Lower lobe of right lung (tissue), 2 donors: ENCODE measurements at regions not wholly inside any gene's neighbourhood (a gene's known extent, or its start where the extent isn't known, plus 50 kb on each side); places are given as distances from the start of the nearest gene placed in this dataset.

Experiments
- ATAC-seq, 2 donors: fragments of 200-7000 bp; cut with Tn5 transposase; one replicate each; pipeline ENCODE4 v1.9.1; 2020 to 2022; ENCODE audit warnings: mild to moderate bottlenecking in 2 of 2, moderate library complexity in 2 of 2
- DNase-seq: peaks from one replicate; pipeline ENCODE4 v3.0.0-alpha.2; 2020
- H3K27ac ChIP-seq: fragments of 200-600 bp; one replicate; pipeline ENCODE4 v1.8.0; 2022
- H3K27me3 ChIP-seq: fragments of 200-600 bp; one replicate; pipeline ENCODE4 v1.8.0; 2022; ENCODE audit warnings: low read depth
- H3K36me3 ChIP-seq: fragments of 200-600 bp; one replicate; pipeline ENCODE4 v1.8.0; 2022; ENCODE audit warnings: mild to moderate bottlenecking
- H3K4me1 ChIP-seq: fragments of 200-600 bp; one replicate; pipeline ENCODE4 v1.8.0; 2022
- H3K4me3 ChIP-seq: fragments of 200-600 bp; one replicate; pipeline ENCODE4 v1.8.0; 2022; ENCODE audit warnings: mild to moderate bottlenecking
- H3K9me3 ChIP-seq: fragments of 200-600 bp; one replicate; pipeline ENCODE4 v1.8.0; 2022
- intact Hi-C: fragments of 100-400 bp; cut with DNase I; formaldehyde crosslinking; loops from one replicate; pipeline ENCODE4 v1.11.0; 2022
- TF ChIP-seq, protein P1 (sequence below): fragments of 200-600 bp; IDR thresholded peaks from one replicate; pipeline ENCODE4 v1.8.0; 2022; ENCODE audit warnings: antibody characterized with exemption, mild to moderate bottlenecking
- donor health status: DM: no; HTN: yes; CAD: no; lungs with severe emphysema.

DNA sequence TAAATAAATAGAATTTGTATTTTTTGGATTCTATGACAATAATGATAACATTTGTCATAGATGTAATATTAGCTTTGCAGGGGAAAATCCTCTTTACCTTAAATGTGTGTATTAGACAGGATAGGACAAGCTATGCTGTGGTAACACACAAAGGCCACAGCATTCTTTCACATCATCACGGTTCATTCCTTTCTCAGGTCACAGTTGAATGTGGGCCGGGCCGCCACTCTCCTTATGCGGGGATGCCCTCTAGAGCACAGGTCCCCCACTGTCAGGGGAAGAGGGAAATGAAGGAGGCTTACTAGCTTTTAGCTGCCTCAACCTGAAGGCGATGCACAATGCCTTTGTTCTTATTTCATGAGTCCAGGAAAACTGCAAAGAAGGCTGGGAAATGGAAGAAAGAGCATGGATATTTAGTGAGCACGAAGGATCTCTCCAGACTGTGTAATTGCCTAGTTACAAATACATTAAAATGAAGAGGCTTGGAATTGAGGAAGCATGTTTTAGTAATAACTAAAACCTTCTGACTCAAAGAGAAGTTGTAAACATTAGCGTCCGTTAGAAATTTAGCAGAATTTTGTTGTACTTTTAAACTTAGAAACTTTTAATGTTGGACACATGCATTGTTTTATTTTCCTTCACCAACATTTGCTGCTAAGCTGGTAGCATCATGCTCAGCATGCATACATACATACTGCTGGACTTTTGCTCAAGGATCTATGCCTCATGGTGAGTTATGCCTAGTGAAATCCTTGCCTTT lies 248.9 kb upstream of the FOXQ1 start:
- TF ChIP-seq, protein P1, sequence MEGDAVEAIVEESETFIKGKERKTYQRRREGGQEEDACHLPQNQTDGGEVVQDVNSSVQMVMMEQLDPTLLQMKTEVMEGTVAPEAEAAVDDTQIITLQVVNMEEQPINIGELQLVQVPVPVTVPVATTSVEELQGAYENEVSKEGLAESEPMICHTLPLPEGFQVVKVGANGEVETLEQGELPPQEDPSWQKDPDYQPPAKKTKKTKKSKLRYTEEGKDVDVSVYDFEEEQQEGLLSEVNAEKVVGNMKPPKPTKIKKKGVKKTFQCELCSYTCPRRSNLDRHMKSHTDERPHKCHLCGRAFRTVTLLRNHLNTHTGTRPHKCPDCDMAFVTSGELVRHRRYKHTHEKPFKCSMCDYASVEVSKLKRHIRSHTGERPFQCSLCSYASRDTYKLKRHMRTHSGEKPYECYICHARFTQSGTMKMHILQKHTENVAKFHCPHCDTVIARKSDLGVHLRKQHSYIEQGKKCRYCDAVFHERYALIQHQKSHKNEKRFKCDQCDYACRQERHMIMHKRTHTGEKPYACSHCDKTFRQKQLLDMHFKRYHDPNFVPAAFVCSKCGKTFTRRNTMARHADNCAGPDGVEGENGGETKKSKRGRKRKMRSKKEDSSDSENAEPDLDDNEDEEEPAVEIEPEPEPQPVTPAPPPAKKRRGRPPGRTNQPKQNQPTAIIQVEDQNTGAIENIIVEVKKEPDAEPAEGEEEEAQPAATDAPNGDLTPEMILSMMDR = no peak
- Histone ChIP-seq H3K27ac (no peak overlapping the region), H3K4me1 (no peaks in the 10 kb centered on the region), H3K4me3 (no peak overlapping the region), H3K27me3 (no peaks in the 10 kb centered on the region), H3K36me3 (no peaks in the 10 kb centered on the region), H3K9me3 (no peaks in the 10 kb centered on the region)
- ATAC-seq (no peak), DNase-seq (no peak)
- intact Hi-C loops = no loop called here

DNA sequence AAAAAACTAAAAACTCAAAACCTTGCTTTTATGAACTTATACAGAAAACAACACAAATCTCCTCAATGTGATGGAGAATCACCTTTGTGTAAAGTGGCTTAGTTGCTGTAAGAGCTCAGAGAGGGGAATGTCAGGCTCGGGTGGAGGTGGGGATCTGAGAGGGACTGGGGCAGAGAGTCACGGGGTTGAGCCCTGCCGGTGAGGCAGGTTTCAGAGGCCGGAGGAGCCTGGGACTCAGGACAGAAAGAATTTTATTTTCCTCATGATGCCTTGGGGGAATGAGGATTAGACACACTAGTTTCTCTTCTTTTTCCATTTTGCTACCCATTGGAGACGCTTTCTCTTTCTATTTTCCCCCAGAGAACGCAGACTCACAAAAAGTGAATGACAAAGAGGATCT lies 252.3 kb upstream of the FOXQ1 start:
- no peaks in the 10 kb centered on the region for H3K36me3 ChIP-seq
- ATAC-seq (no peak), DNase-seq (no peak)
- H3K27ac ChIP-seq = no peak overlapping the region
- H3K27me3 ChIP-seq = no peaks in the 10 kb centered on the region
- TF ChIP-seq, protein P1 = no peak
- no peaks in the 10 kb centered on the region for H3K4me1 ChIP-seq
- no peak overlapping the region for H3K4me3 ChIP-seq
- no peaks in the 10 kb centered on the region for H3K9me3 ChIP-seq
- intact Hi-C loops = no loop called here

DNA sequence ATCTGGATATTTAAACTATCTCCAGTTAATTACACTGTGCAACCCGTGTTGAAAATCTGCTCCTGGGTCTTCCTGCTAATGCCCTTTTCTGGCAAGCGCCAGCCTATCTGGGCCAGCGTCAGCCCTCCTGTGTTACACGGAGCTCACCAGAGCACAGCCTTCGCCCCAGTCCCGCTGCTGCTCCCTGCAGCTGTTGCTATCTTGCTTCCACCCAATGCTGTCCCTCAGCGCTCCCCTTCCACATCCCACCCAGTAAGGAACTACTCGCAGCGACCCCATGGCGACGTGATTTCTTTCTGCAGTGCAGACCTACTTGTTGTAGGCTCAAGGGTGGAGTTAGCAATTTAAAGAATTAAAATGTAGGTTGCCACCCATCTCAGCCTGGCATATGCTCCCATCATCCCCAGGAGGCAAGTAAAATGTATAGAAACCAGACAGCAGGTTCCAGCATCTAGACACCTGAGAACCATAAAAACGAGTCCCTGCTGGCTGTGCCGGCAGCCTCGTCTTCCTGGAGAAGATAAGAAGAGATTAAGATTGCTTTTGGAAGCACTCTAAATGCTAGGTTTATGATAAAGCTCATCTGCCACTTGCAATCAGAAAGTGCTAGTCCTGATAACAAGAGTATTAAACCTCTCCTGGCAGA lies 254.3 kb upstream of the FOXQ1 start:
- H3K9me3 ChIP-seq = no peaks in the 10 kb centered on the region
- no peak for DNase-seq
- TF ChIP-seq, protein P1 = no peak
- no peak overlapping the region for H3K27ac ChIP-seq
- H3K36me3 ChIP-seq = no peaks in the 10 kb centered on the region
- H3K4me3 ChIP-seq = no peak overlapping the region
- ATAC-seq = no peak
- H3K27me3 ChIP-seq = peaks cover 8% of the 10 kb centered on the region
- no peaks in the 10 kb centered on the region for H3K4me1 ChIP-seq
- intact Hi-C loops = no loop called here

DNA sequence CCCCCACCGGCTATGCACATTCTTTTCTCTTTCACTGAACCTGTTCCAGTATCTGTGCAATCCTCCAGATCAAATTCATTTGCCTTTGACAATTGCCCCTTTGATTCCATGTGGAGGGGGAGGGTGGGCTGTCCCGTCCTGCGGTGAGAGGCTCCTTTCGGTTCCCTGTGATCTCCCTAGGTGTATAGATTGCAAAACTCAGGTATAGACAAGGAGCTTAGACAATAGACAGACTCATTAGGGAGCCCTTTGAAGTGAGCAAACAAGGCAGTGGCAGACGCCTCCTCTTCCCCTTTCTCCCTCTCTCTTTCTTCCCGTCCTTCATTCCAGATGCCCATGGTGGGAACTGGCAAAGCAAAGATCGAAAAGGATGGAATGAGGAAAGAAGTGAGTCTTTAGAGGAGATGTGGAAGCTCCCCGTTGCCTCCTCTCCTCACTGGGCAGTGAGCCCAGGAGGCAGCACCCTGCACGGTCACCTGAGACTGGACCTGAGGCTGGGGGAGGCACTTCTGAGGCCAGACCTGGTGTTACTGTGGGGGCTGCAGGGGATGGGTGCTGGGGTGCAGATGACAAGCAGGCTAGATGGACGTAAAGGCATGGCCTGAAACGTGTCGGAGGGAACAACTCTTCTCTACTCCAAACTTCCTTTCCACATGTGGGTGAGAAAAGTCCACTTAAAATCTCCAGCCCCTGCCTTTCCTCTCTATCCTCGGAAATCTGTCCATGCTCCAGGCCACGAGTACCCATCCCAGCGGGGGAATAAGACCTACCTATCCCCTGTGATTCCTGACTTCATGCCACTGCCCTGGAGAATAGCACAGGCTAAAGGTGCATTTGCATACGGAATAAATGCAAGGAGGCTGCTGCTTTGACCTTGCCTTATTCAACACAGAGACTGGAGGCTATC lies 256.6 kb upstream of the FOXQ1 start:
- no peak for DNase-seq
- Histone ChIP-seq H3K4me1 (no peaks in the 10 kb centered on the region), H3K27me3 (peaks cover 8% of the 10 kb centered on the region), H3K4me3 (no peak overlapping the region), H3K9me3 (no peaks in the 10 kb centered on the region), H3K36me3 (no peaks in the 10 kb centered on the region), H3K27ac (no peak overlapping the region)
- TF ChIP-seq, protein P1 = no peak
- intact Hi-C loops = no loop called here
- no peak for ATAC-seq

DNA sequence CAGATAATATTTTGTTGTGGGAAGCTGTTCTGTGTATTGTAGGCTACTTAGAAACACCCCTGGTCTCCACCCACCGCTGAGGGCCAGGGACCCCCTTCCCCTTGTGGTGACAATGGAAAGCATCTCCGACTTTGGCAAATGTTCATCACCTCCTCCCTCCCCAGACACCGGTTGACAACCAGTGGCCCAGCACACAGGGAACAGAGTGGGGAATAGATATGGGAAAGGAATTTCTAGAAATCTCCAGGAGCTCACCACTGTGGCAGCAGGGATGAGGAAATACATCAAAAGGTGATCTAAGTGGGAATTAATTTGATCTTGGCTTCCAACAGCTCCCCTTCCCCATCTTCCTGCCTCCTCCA lies 257.3 kb upstream of the FOXQ1 start:
- DNase-seq (no peak), ATAC-seq (no peak)
- TF ChIP-seq, protein P1 = no peak
- Histone ChIP-seq H3K27ac (no peak overlapping the region), H3K4me3 (no peak overlapping the region), H3K4me1 (no peaks in the 10 kb centered on the region), H3K27me3 (peaks cover 8% of the 10 kb centered on the region), H3K36me3 (no peaks in the 10 kb centered on the region), H3K9me3 (no peaks in the 10 kb centered on the region)
- intact Hi-C loops = no loop called here
